ENCODE measurements at regions not wholly inside any gene's neighbourhood (a gene's known extent, or its start where the extent isn't known, plus 50 kb on each side); places are given as distances from the start of the nearest gene placed in this dataset.

- TF ChIP-seq CTCF (IDR thresholded peaks at IDR 0.05; ENCODE audit: low read depth, low read length) (no peak), POLR2A (IDR thresholded peaks at IDR 0.05; ENCODE audit: extremely low read depth, insufficient read length) (no peak), MYC (IDR thresholded peaks at IDR 0.05; ENCODE audit: low read depth, low read length) (no peak)
These were observed 201.0 kb upstream of the TP63 start for GRCh38 chr3:189430166-189430565.

All from NB4 (cell line).